Psoas muscle (tissue), 7 donors: ENCODE measurements at regions not wholly inside any gene's neighbourhood (a gene's known extent, or its start where the extent isn't known, plus 50 kb on each side); places are given as distances from the start of the nearest gene placed in this dataset.

Experiments used
- ATAC-seq, 4 donors: fragments of 200-7000 bp; cut with Tn5 transposase; one replicate each; pipeline ENCODE4 v1.9.1; 2020; ENCODE audit warnings: moderate library complexity in 3 of 4, mild to moderate bottlenecking in 2 of 4
- DNase-seq, 2 donors: peaks; one replicate each; pipeline ENCODE4 v3.0.0-alpha.2; 2020
- H3K27ac ChIP-seq: fragments of 200-600 bp; one replicate; pipeline ENCODE4 v1.8.0; 2022
- H3K27me3 ChIP-seq, 3 donors: fragments of 200-600 bp in 1 of 3; one replicate each; pipeline versions ENCODE4 v1.6.1 to v1.8.0; 2013 to 2022; ENCODE audit warnings: low read length in 2 of 3, mild to moderate bottlenecking in 2 of 3, moderate library complexity in 1 of 3; ENCODE audit not compliant: insufficient read depth in 3 of 3
- H3K36me3 ChIP-seq, 2 donors: fragments of 200-600 bp in 1 of 2; one replicate each; pipeline versions ENCODE4 v1.6.1 to v1.8.0; 2013 to 2022; ENCODE audit warnings: low read depth in 1 of 2, mild to moderate bottlenecking in 1 of 2, moderate library complexity in 1 of 2; ENCODE audit not compliant: insufficient read depth in 1 of 2
- H3K4me1 ChIP-seq: fragments of 200-600 bp; one replicate; pipeline ENCODE4 v1.8.0; 2022
- H3K4me3 ChIP-seq: fragments of 200-600 bp; one replicate; pipeline ENCODE4 v1.8.0; 2022; ENCODE audit warnings: mild to moderate bottlenecking
- H3K9me3 ChIP-seq: fragments of 200-600 bp; one replicate; pipeline ENCODE4 v1.8.0; 2022
- CTCF ChIP-seq: fragments of 200-600 bp; IDR thresholded peaks from one replicate; pipeline ENCODE4 v1.8.0; 2022; ENCODE audit warnings: antibody characterized with exemption
- WGBS, 3 donors: extraction: QIAGEN DNeasy Blood & Tissue Kit; methylation state at CpG; one replicate each; pipeline versions ENCODE4 v1.1.6 to v1.1.7; 2013; 5-methylcytosine and 5-hydroxymethylcytosine counted together
- intact Hi-C, 2 donors: fragments of 100-400 bp; cut with DNase I; formaldehyde crosslinking; loops; one replicate each; pipeline versions ENCODE4 v1.11.0 to v1.14.2; 2022
- donor health status: healthy with polysubstance abuse.
- donor health status: DM: no; HTN: no; CAD: no; lungs with moderate emphysema.
- donor health status: Bipolar disorder and iron deficiency.
- donor health status: healthy.
- donor health status: DM: yes; HTN: yes; CAD: no.
- donor health status: DM: no; HTN: no; CAD: no.
- donor health status: DM: yes; HTN: yes; CAD: no.

GRCh38 chr1:77632216-77632615 is 50.2 kb downstream of the ZZZ3 start:
- H3K27ac ChIP-seq, result no peak overlapping the region
- H3K27me3 ChIP-seq, result no peaks in the 10 kb centered on the region
- intact Hi-C loops, result no loop called here
- DNase-seq (no peak), ATAC-seq (no peak)
- H3K9me3 ChIP-seq, result no peaks in the 10 kb centered on the region
- H3K4me1 ChIP-seq, result no peaks in the 10 kb centered on the region
- no peak overlapping the region for H3K4me3 ChIP-seq
- TF ChIP-seq CTCF, result no peak
- peaks cover 0 to 61% of the 10 kb centered on the region in 2 donors for H3K36me3 ChIP-seq
- 85 to 88% (median 88%) methylated on average over 3 of the region's 3 CpGs for WGBS, 3 donors

GRCh38 chr1:77631751-77632150 is 50.7 kb downstream of the ZZZ3 start:
- intact Hi-C loops, result no loop called here
- peaks cover 0 to 56% of the 10 kb centered on the region in 2 donors for H3K36me3 ChIP-seq
- ATAC-seq (no peak), DNase-seq (no peak)
- 84 to 100% (median 98%) methylated on average over 1 of the region's 1 CpG for WGBS, 3 donors
- no peaks in the 10 kb centered on the region for H3K4me1 ChIP-seq
- no peak overlapping the region for H3K27ac ChIP-seq
- no peak for TF ChIP-seq CTCF
- no peaks in the 10 kb centered on the region for H3K27me3 ChIP-seq
- no peak overlapping the region for H3K4me3 ChIP-seq
- no peaks in the 10 kb centered on the region for H3K9me3 ChIP-seq

- H3K4me3 ChIP-seq, result no peak overlapping the region
- H3K27ac ChIP-seq, result no peak overlapping the region
- peaks cover 0 to 52% of the 10 kb centered on the region in 2 donors for H3K36me3 ChIP-seq
- TF ChIP-seq CTCF, result no peak
- H3K4me1 ChIP-seq, result no peaks in the 10 kb centered on the region
- ATAC-seq, result no peak
- no peak for DNase-seq
- no peaks in the 10 kb centered on the region for H3K9me3 ChIP-seq
- 88 to 100% (median 89%) methylated on average over 1 of the region's 1 CpG for WGBS, 3 donors
- no peaks in the 10 kb centered on the region for H3K27me3 ChIP-seq
- intact Hi-C loops, result no loop called here
These were observed 51.2 kb downstream of the ZZZ3 start for GRCh38 chr1:77631302-77631701.

GRCh38 chr1:77627978-77628570 is 54.4 kb downstream of the ZZZ3 start:
- Histone ChIP-seq H3K36me3 (peaks cover 0 to 46% of the 10 kb centered on the region in 2 donors), H3K27ac (no peak overlapping the region), H3K4me3 (no peak overlapping the region), H3K9me3 (no peaks in the 10 kb centered on the region), H3K4me1 (no peaks in the 10 kb centered on the region), H3K27me3 (no peaks in the 10 kb centered on the region)
- intact Hi-C loops, result no loop called here
- no peak for DNase-seq
- ATAC-seq, result no peak
- WGBS, 3 donors, result 67 to 88% (median 73%) methylated on average over 4 of the region's 4 CpGs
- no peak for TF ChIP-seq CTCF

GRCh38 chr1:77625250-77625649 is 57.2 kb downstream of the ZZZ3 start:
- DNase-seq (no peak), ATAC-seq (no peak)
- Histone ChIP-seq H3K27ac (no peak overlapping the region), H3K36me3 (peaks cover 0 to 39% of the 10 kb centered on the region in 2 donors), H3K4me3 (no peak overlapping the region), H3K4me1 (no peaks in the 10 kb centered on the region), H3K27me3 (no peaks in the 10 kb centered on the region), H3K9me3 (no peaks in the 10 kb centered on the region)
- 87 to 100% (median 96%) methylated on average over 1 of the region's 1 CpG for WGBS, 3 donors
- intact Hi-C loops, result no loop called here
- TF ChIP-seq CTCF, result no peak
